ENCODE measurements at regions not wholly inside any gene's neighbourhood (a gene's known extent, or its start where the extent isn't known, plus 50 kb on each side); places are given as distances from the start of the nearest gene placed in this dataset.
"Not testable (repeated sequence)": the region's sequence is repeated elsewhere in the genome, so short reads cannot be mapped to it uniquely, and the experiment has no call there.

DNA sequence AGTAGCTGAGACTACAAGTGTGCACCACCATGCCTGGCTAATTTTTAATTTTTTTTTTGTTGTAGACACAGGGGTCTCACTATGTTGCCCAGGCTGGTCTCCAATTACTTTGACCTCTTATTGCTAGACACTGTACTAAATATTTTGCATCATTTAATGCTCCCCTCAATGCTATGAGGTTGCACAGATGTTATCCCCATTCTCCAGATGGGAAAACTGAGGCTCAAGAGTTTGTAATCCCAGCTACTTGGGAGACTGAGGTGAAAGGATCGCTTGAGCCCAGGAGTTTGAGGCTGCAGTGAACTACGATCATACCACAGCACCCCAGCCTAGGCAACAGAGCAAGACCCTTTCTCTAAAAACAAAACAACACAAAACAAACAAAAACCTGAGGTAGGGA is 443.3 kb upstream of the C16orf82 start:
- peaks cover 17% of the 10 kb centered on the region; the same call in 1 of the 2 replicates for H3K9me3 ChIP-seq (ENCODE audit: low read length)
- H3K27ac ChIP-seq (ENCODE audit: low read depth, low read length, poor library complexity, severe bottlenecking), result no peak overlapping the region
- TF ChIP-seq EZH2phosphoT487 (IDR thresholded peaks at IDR 0.05; ENCODE audit: borderline replicate concordance, low read depth, low read length), result no peak
- H3K4me1 ChIP-seq (ENCODE audit: insufficient read depth, low read length, poor library complexity, severe bottlenecking), result no peaks in the 10 kb centered on the region
- H2AFZ ChIP-seq (ENCODE audit: low read length), result no peak overlapping the region
- no peaks in the 10 kb centered on the region for H3K79me2 ChIP-seq (ENCODE audit: insufficient read depth, low read depth, low read length)
- H3K9me2 ChIP-seq (ENCODE audit: insufficient read depth, low read length), result no peaks in the 10 kb centered on the region
- intact Hi-C loops (cut with micrococcal nuclease; ENCODE audit: unreplicated experiment), result no loop called here
- no TSS peak for BruUV-seq (replicated peaks)
- ChIA-PET CTCF (ENCODE audit: unreplicated experiment) (no interaction called here), POLR2A (no interaction called here)
- no peak overlapping the region for H3K4me2 ChIP-seq (ENCODE audit: low read length)
- H4K20me1 ChIP-seq (ENCODE audit: insufficient read depth, low read length), result no peaks in the 10 kb centered on the region
- no peak for DNase-seq (ENCODE audit: low spot score)
- no peak overlapping the region for H3K4me3 ChIP-seq (ENCODE audit: low read depth, low read length, poor library complexity, severe bottlenecking)
- H3K36me3 ChIP-seq (ENCODE audit: insufficient read depth, low read length), result no peaks in the 10 kb centered on the region

DNA sequence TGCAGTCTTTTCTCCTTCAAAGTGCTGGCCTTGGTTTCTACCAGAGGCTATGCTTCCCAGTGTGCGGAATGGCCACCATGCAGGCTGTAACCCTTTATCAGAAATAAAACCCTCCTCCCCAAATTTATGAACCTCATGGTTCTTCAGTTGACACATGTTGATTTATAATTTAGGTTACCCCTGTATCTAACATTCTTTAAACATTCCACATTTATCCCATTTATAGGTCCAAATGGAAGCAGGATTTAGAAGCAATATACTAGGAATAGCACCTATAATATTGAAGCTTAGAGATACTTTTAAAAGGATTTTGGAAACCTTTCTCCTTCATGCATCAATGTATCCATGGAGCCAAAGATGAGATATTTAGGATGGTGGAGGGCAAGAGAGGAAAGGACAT is 438.8 kb upstream of the C16orf82 start:
- Histone ChIP-seq H3K4me1 (ENCODE audit: insufficient read depth, low read length, poor library complexity, severe bottlenecking) (no peaks in the 10 kb centered on the region), H3K4me3 (ENCODE audit: low read depth, low read length, poor library complexity, severe bottlenecking) (no peak overlapping the region), H3K9me3 (ENCODE audit: low read length) (peaks cover 39% of the 10 kb centered on the region; the same call in 1 of the 2 replicates), H3K79me2 (ENCODE audit: insufficient read depth, low read depth, low read length) (no peaks in the 10 kb centered on the region), H3K27ac (ENCODE audit: low read depth, low read length, poor library complexity, severe bottlenecking) (no peak overlapping the region), H3K4me2 (ENCODE audit: low read length) (no peak overlapping the region), H4K20me1 (ENCODE audit: insufficient read depth, low read length) (no peaks in the 10 kb centered on the region), H3K9me2 (ENCODE audit: insufficient read depth, low read length) (no peaks in the 10 kb centered on the region), H2AFZ (ENCODE audit: low read length) (no peak overlapping the region), H3K36me3 (ENCODE audit: insufficient read depth, low read length) (no peaks in the 10 kb centered on the region)
- POLR2A ChIA-PET, result no interaction called here
- CTCF ChIA-PET (ENCODE audit: unreplicated experiment), result no interaction called here
- intact Hi-C loops (cut with micrococcal nuclease; ENCODE audit: unreplicated experiment), result no loop called here
- DNase-seq (ENCODE audit: low spot score), result no peak
- BruUV-seq (replicated peaks), result no TSS peak
- TF ChIP-seq EZH2phosphoT487 (IDR thresholded peaks at IDR 0.05; ENCODE audit: borderline replicate concordance, low read depth, low read length), result no peak
- TF ChIP-seq, protein P1, sequence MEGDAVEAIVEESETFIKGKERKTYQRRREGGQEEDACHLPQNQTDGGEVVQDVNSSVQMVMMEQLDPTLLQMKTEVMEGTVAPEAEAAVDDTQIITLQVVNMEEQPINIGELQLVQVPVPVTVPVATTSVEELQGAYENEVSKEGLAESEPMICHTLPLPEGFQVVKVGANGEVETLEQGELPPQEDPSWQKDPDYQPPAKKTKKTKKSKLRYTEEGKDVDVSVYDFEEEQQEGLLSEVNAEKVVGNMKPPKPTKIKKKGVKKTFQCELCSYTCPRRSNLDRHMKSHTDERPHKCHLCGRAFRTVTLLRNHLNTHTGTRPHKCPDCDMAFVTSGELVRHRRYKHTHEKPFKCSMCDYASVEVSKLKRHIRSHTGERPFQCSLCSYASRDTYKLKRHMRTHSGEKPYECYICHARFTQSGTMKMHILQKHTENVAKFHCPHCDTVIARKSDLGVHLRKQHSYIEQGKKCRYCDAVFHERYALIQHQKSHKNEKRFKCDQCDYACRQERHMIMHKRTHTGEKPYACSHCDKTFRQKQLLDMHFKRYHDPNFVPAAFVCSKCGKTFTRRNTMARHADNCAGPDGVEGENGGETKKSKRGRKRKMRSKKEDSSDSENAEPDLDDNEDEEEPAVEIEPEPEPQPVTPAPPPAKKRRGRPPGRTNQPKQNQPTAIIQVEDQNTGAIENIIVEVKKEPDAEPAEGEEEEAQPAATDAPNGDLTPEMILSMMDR (conservative IDR thresholded peaks at IDR 0.05; ENCODE audit: low read length), result no peak

DNA sequence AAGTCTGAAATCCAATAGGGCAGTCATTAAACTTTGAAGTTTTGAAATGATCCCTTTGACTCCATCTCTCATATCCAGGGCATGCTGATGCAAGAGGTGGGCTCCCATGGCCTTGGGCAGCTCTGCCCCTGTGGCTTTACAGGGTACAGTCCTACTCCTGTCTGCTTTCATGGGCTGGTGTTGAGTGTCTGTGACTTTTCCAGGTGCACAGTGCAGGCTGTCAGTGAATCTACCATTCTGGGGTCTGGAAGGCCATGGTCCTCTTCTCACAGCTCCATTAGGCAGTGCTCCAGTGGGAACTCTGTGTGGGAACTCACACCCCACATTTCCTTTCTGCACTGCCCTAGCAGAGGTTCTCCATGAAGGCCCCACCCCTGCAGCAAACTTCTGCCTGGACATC is 435.4 kb upstream of the C16orf82 start:
- H4K20me1 ChIP-seq (ENCODE audit: insufficient read depth, low read length); H3K9me2 ChIP-seq (ENCODE audit: insufficient read depth, low read length); intact Hi-C loops (cut with micrococcal nuclease; ENCODE audit: unreplicated experiment); CTCF ChIA-PET (ENCODE audit: unreplicated experiment); DNase-seq (ENCODE audit: low spot score); BruUV-seq (replicated peaks); H3K79me2 ChIP-seq (ENCODE audit: insufficient read depth, low read depth, low read length); H2AFZ ChIP-seq (ENCODE audit: low read length); H3K27ac ChIP-seq (ENCODE audit: low read depth, low read length, poor library complexity, severe bottlenecking); H3K36me3 ChIP-seq (ENCODE audit: insufficient read depth, low read length); H3K4me3 ChIP-seq (ENCODE audit: low read depth, low read length, poor library complexity, severe bottlenecking); H3K4me2 ChIP-seq (ENCODE audit: low read length); H3K4me1 ChIP-seq (ENCODE audit: insufficient read depth, low read length, poor library complexity, severe bottlenecking): not testable (repeated sequence)
- H3K9me3 ChIP-seq (ENCODE audit: low read length), result peaks cover 39% of the 10 kb centered on the region; the same call in 1 of the 2 replicates
- POLR2A ChIA-PET, result interaction anchor here (1.3 kb wide), 1 partner anchor 14 kb away, joined by 4 read pairs; no protein-coding TSS in a partner anchor
